ENCODE measurements at regions not wholly inside any gene's neighbourhood (a gene's known extent, or its start where the extent isn't known, plus 50 kb on each side); places are given as distances from the start of the nearest gene placed in this dataset.

DNA sequence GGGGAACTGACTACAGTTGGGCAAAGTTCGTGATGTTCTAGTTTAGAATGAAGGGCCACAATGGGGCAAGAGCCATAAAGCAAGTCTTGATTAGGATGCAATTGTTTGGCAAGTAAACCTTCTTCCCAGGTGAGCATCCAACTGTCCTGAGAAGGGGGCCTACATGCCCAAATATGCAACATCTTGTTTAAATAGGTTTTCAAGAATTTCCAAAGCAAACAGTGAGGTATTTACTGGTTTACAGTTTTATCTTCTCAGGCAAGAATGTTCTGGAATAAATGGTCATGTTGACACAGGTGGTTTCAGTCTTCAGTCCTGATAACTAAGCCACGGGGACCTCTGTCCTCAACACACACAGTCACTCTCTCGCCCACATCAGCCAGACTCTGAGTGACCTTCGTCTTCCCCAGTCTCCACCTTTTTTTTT is 90.3 kb upstream of the FAM174B start:
- Histone ChIP-seq H4K20me1 (ENCODE audit: insufficient read depth) (no peaks in the 10 kb centered on the region), H3K27ac (ENCODE audit: low read depth, low read length) (no peak overlapping the region), H3K4me3 (replicated peaks in 1 of 2; ENCODE audit: low read depth in 1 of 2, low read length in 2 of 2) (no peak overlapping the region), H3K9ac (ENCODE audit: low read length) (no peak overlapping the region), H3K4me2 (ENCODE audit: low read length) (no peak overlapping the region), H3K9me3 (ENCODE audit: control insufficient read depth in 1 of 2, insufficient read depth in 1 of 2, low read depth in 1 of 2, low read length in 2 of 2) (no peaks in the 10 kb centered on the region), H2AFZ (ENCODE audit: low read depth, low read length, poor library complexity, severe bottlenecking) (no peak overlapping the region), H3K9me2 (ENCODE audit: insufficient read depth) (no peaks in the 10 kb centered on the region), H3K79me2 (ENCODE audit: insufficient read depth, low read length) (no peaks in the 10 kb centered on the region), H3K4me1 (ENCODE audit: control insufficient read depth in 1 of 2, insufficient read depth in 2 of 2, low read length in 2 of 2) (no peaks in the 10 kb centered on the region), H3K36me3 (ENCODE audit: control insufficient read depth in 1 of 2, insufficient read depth in 2 of 2, low read length in 2 of 2) (no peaks in the 10 kb centered on the region), H3K27me3 (ENCODE audit: insufficient read depth, low read length) (no peaks in the 10 kb centered on the region)
- TF ChIP-seq, protein P1, sequence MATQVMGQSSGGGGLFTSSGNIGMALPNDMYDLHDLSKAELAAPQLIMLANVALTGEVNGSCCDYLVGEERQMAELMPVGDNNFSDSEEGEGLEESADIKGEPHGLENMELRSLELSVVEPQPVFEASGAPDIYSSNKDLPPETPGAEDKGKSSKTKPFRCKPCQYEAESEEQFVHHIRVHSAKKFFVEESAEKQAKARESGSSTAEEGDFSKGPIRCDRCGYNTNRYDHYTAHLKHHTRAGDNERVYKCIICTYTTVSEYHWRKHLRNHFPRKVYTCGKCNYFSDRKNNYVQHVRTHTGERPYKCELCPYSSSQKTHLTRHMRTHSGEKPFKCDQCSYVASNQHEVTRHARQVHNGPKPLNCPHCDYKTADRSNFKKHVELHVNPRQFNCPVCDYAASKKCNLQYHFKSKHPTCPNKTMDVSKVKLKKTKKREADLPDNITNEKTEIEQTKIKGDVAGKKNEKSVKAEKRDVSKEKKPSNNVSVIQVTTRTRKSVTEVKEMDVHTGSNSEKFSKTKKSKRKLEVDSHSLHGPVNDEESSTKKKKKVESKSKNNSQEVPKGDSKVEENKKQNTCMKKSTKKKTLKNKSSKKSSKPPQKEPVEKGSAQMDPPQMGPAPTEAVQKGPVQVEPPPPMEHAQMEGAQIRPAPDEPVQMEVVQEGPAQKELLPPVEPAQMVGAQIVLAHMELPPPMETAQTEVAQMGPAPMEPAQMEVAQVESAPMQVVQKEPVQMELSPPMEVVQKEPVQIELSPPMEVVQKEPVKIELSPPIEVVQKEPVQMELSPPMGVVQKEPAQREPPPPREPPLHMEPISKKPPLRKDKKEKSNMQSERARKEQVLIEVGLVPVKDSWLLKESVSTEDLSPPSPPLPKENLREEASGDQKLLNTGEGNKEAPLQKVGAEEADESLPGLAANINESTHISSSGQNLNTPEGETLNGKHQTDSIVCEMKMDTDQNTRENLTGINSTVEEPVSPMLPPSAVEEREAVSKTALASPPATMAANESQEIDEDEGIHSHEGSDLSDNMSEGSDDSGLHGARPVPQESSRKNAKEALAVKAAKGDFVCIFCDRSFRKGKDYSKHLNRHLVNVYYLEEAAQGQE (IDR thresholded peaks at IDR 0.05; ENCODE audit: low read depth): no peak
- TF ChIP-seq YY1 (IDR thresholded peaks at IDR 0.05; ENCODE audit: extremely low read depth, insufficient replicate concordance, low read depth, low read length): no peak
- TF ChIP-seq EZH2phosphoT487 (IDR thresholded peaks at IDR 0.05; ENCODE audit: borderline replicate concordance): no peak
- TF ChIP-seq RAD21 (IDR thresholded peaks at IDR 0.05; ENCODE audit: low read depth): no peak
- TF ChIP-seq ZNF274 (IDR thresholded peaks at IDR 0.05; ENCODE audit: low read depth, low read length): no peak
- no peak for TF ChIP-seq EZH2 (IDR thresholded peaks at IDR 0.05)
- TF ChIP-seq SP1 (IDR thresholded peaks at IDR 0.05; ENCODE audit: low read depth): no peak
- no peak for TF ChIP-seq ZBTB33 (IDR thresholded peaks at IDR 0.05; ENCODE audit: extremely low read depth, insufficient replicate concordance, low read length)
- DNase-seq (ENCODE audit: low read depth, low spot score) (no peak), ATAC-seq (no peak)
- no TSS peak for BruUV-seq (replicated peaks)
- RAD21 ChIA-PET (ENCODE audit: low non-redundant PET in 1 of 2, low total read pairs in 2 of 2, uncharacterized antibody in 2 of 2, unreplicated experiment in 2 of 2): no interaction called here
- CTCF ChIA-PET: no interaction called here
- POLR2A ChIA-PET: no interaction called here
- intact Hi-C loops (cut with micrococcal nuclease): no loop called here

All from HCT116 (cell line).